H1 (cell line): ENCODE measurements at regions not wholly inside any gene's neighbourhood (a gene's known extent, or its start where the extent isn't known, plus 50 kb on each side); places are given as distances from the start of the nearest gene placed in this dataset.

Source experiments
- CHD7 ChIP-seq: fragments of 300-600 bp; sonication (generic); IDR thresholded peaks from 2 replicates; pipeline ENCODE4 v1.7.1; 2012; ENCODE audit warnings: low read length, moderate library complexity, mild to moderate bottlenecking, inconsistent platforms; ENCODE audit not compliant: insufficient replicate concordance
- POU5F1 ChIP-seq: IDR thresholded peaks from 2 replicates; pipeline ENCODE4 v1.6.1; 2011; ENCODE audit warnings: low read depth, mild to moderate bottlenecking, low read length, moderate library complexity
- TAF1 ChIP-seq: IDR thresholded peaks from 2 replicates; pipeline ENCODE4 v1.6.1; 2011; ENCODE audit warnings: mild to moderate bottlenecking, low read depth, low read length
- TAF7 ChIP-seq: optimal IDR thresholded peaks from 2 replicates; pipeline ENCODE3; 2011; ENCODE audit warnings: low read depth, mild to moderate bottlenecking, inconsistent platforms, low read length, moderate library complexity, borderline replicate concordance
- TCF12 ChIP-seq: IDR thresholded peaks from 2 replicates; pipeline ENCODE4 v1.6.1; 2011; ENCODE audit warnings: low read depth, mild to moderate bottlenecking, low read length
- TF ChIP-seq, protein P1 (sequence below): IDR thresholded peaks from 2 replicates; pipeline ENCODE4 v1.6.1; 2011; ENCODE audit warnings: low read length, improper control_type of control experiment

DNA sequence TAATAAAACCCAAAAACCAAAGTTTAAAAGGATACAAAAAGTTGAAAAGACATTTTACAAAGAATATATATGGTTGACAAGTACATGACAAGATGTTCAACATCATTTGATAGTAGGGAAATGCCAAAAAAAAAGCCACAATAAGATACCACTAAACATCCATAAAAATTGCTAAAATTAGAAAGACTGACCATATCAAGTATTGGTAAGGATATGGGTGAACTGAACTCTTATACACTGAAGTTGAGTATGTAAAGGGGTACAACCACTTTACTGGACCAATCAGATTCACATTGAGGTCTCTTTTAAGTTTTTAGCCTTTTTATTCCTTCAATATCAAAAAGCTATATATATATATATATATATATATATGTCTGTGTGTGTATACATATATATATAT is 190.5 kb upstream of the P2RY1 start (continued):
- TF ChIP-seq CHD7: no peak
- no peak for TF ChIP-seq TAF1
- no peak for TF ChIP-seq POU5F1
- TF ChIP-seq, protein P1, sequence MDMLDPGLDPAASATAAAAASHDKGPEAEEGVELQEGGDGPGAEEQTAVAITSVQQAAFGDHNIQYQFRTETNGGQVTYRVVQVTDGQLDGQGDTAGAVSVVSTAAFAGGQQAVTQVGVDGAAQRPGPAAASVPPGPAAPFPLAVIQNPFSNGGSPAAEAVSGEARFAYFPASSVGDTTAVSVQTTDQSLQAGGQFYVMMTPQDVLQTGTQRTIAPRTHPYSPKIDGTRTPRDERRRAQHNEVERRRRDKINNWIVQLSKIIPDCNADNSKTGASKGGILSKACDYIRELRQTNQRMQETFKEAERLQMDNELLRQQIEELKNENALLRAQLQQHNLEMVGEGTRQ: no peak
- TF ChIP-seq TAF7: no peak
- TF ChIP-seq TCF12: no peak
